NT2/D1 (cell line): ENCODE measurements at regions not wholly inside any gene's neighbourhood (a gene's known extent, or its start where the extent isn't known, plus 50 kb on each side); places are given as distances from the start of the nearest gene placed in this dataset.
"Not testable (repeated sequence)": the region's sequence is repeated elsewhere in the genome, so short reads cannot be mapped to it uniquely, and the experiment has no call there.

Source experiments
- DNase-seq: peaks from one replicate; pipeline ENCODE4 v3.0.0-alpha.2; 2011; ENCODE audit warnings: low read depth, low spot score
- H3K27me3 ChIP-seq: 2 replicates; pipeline ENCODE4 v1.6.0; 2011; ENCODE audit warnings: mild to moderate bottlenecking; ENCODE audit not compliant: insufficient read length, insufficient read depth
- H3K36me3 ChIP-seq: 2 replicates; pipeline ENCODE4 v1.6.1; 2011; ENCODE audit warnings: mild to moderate bottlenecking, low read length, mixed read lengths; ENCODE audit not compliant: insufficient read depth, insufficient read length
- H3K4me1 ChIP-seq: 2 replicates; pipeline ENCODE4 v1.5.1; 2011; ENCODE audit not compliant: insufficient read depth, insufficient read length
- H3K4me3 ChIP-seq: 2 replicates; pipeline ENCODE4 v1.5.1; 2011; ENCODE audit warnings: low read depth; ENCODE audit not compliant: insufficient read length
- H3K9ac ChIP-seq: 2 replicates; pipeline ENCODE4 v1.6.0; 2011; ENCODE audit warnings: low read depth; ENCODE audit not compliant: insufficient read length
- H3K9me3 ChIP-seq: 2 replicates; pipeline ENCODE4 v1.5.1; 2011; ENCODE audit warnings: mild to moderate bottlenecking, low read length; ENCODE audit not compliant: insufficient read depth

DNA sequence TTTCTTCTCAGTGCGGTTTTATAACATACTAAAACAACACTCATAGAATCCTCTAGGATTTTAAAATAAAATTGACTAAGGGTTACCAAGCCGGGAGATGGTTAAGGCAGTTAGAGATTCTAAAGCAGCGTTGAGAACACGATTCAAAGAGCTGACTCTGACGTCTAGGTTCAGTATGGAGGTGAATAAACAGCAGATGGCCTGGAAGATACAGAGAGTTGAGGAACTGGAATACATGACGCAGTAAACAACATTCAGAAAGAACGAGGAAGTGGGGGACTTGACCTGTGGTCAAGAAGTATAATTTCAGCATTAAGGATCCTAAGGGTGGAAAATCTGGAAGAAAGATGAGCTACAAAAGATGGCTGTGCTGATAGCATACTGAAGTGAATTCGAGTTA, 68.4 kb upstream of the NBPF26 start:
- not testable (repeated sequence) for H3K36me3 ChIP-seq, H3K9ac ChIP-seq, H3K4me1 ChIP-seq, H3K9me3 ChIP-seq, H3K4me3 ChIP-seq, DNase-seq, H3K27me3 ChIP-seq

DNA sequence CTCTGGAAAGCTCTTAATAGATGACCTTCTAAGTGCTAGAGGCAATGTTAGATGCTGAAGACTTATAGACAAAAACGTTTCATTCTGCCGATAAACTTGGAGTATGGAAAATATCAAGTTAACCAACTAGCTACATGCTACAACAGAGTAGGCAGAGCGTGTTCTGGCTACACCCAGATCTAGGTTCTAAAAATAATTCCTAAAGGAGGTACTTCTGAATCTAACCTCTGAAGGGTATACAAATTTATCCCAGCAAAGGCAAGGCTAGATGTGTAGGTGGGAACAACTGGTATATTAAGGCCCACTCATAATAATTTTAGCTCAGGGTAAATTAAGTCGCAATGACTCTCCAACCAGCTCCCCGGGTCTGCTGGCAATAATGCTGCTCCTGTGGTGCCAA, 67.6 kb upstream of the NBPF26 start:
- not testable (repeated sequence) for H3K4me1 ChIP-seq

DNA sequence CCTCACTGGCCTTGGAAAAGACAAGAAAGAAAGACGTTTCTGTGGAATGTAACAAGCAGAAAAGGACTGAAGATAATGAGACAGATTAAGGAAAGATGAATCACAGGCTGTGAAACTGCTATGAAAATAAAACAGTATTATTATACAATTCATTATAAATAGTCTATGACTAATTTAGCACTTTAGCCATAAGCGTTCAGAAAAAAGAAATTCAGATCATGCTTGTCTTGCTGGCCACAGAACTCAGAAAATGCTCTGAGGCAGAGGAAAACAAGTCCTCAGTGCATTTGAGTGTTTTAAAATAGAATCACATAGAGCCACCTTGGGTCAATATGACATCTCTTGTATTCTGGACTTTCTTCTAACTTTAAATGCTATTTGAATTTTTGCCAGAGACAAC, 65.9 kb upstream of the NBPF26 start:
- H3K4me1 ChIP-seq, H3K9me3 ChIP-seq, H3K9ac ChIP-seq, H3K36me3 ChIP-seq, DNase-seq, H3K4me3 ChIP-seq, H3K27me3 ChIP-seq: not testable (repeated sequence)

More for the DNA sequence above, 67.6 kb upstream of the NBPF26 start:
- H3K36me3 ChIP-seq, H3K27me3 ChIP-seq, H3K9me3 ChIP-seq, H3K4me3 ChIP-seq, H3K9ac ChIP-seq, DNase-seq: not testable (repeated sequence)

DNA sequence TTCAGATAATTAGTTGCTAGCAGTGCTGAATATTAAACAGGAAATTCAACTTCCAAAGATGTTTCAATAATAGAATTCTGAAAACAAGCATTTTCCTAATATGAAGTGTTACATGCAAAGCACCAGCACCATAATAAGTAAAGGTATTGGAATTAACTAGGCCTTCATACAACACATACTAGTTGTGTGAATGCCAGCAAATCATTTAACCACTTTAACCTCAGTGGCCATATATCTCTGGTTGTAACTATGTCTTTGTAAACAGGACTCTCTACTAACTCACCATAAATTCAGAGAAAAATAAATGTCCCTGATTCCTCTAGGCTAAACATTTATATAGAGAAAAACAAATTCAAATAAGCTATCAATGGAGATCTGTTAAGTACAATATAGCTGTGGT, 65.1 kb upstream of the NBPF26 start:
- not testable (repeated sequence) for DNase-seq, H3K4me1 ChIP-seq, H3K36me3 ChIP-seq, H3K9ac ChIP-seq, H3K27me3 ChIP-seq, H3K4me3 ChIP-seq, H3K9me3 ChIP-seq

DNA sequence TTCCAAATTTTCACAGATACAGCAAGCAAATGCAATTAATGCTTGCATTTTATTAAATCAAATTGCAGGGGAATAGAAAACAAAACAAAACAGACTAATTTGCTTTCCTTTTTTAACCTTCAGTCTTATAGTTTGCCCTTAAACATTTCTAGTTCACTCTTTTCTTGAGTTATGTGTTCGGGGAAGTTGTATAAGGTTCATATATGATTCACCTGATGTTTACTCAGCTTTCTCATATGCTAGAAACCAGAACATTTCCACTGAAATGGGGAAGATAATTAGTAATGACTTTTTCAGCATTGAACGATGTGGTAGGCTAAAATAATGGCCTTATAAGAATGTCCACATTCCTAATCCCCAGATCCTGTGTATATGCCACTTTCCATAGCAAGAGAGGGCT, 64.6 kb upstream of the NBPF26 start:
- H3K9me3 ChIP-seq, H3K4me1 ChIP-seq, H3K4me3 ChIP-seq, H3K27me3 ChIP-seq, H3K36me3 ChIP-seq, DNase-seq, H3K9ac ChIP-seq: not testable (repeated sequence)

DNA sequence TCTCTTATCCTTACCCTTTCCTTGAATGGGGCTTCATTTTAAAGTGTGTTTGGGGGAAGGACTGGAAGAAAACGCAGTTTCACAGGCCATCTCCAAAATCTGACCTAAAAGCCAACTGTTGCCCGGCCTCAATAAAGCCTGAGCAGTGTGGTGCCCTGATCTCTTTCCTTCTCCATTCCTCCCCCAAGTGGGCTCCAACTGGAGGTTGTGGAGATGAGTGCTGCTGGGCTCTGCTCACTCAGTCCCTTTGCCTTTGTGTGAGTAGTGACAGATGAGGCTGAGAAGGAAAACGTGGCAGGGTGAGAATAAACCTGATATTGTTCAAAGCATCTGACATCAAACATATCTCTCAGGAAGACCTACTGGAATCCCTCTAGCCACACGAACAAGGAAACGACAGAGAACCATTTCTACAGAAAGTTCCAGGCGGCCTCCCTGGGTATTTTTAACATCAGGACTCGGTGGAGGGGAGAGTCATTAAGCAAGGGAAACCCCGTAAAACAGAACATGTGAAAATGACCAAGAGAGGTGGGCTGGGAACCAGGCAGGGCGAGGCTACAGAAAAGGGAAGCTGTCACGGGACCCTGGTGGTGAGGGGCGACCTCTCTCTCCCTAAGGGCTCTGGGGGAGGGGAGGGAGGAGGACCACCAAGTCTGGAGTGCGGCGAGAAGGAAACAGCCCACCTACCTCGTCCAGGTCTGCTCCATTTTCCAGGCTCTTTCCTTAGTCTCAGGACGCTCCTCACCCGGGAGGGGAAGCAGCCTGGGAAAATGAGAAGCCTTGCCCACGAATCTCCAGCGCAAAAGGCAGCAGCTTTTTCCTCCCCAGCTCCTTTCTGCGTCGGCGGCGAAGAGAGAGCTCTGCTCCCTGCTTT, 59.1 kb upstream of the NBPF26 start:
- H3K9me3 ChIP-seq, H3K27me3 ChIP-seq, H3K36me3 ChIP-seq, H3K9ac ChIP-seq, DNase-seq, H3K4me1 ChIP-seq, H3K4me3 ChIP-seq: not testable (repeated sequence)

DNA sequence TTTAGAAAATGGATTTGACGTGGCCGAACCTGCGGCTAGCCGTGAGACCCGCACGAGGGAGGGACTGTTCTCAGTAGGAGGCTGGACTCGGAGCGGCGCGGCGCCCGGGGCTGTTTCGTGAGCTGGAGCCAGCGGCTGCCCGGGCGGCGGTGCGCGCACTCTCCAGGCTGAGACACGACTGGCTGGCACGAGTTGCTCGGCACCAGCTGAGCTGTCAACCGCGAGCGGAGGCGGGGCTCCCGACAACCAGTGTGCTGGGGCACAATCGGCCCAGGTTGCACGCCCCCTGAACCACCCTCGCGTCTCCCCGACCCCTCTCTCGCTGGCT, 58.5 kb upstream of the NBPF26 start:
- not testable (repeated sequence) for H3K4me3 ChIP-seq, H3K4me1 ChIP-seq, DNase-seq, H3K9me3 ChIP-seq, H3K9ac ChIP-seq, H3K36me3 ChIP-seq, H3K27me3 ChIP-seq

DNA sequence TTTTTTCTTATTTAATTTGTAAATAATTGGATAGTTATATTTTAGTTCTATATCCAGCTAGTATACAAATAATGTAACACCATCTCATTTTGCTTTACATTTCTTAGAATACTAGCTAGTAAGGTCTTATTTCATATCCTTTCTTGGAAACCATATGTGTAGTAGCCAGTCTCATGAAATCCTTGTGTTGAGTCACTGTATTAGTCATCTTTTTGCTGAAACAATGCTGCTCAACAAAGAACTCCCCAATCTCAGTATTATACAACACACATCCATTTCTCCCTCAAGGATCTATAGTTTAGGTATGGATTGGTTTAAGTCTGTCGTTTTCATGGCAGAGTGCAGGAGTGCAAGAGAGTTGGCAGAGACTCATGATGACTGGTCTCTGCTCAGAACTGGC, 55.6 kb upstream of the NBPF26 start:
- not testable (repeated sequence) for H3K4me3 ChIP-seq, DNase-seq, H3K9me3 ChIP-seq, H3K27me3 ChIP-seq, H3K36me3 ChIP-seq, H3K9ac ChIP-seq, H3K4me1 ChIP-seq
